CD4-positive, alpha-beta T cell treated with Interleukin-2 at 100 ng/mL for 4 hours (primary cell): ENCODE measurements at regions not wholly inside any gene's neighbourhood (a gene's known extent, or its start where the extent isn't known, plus 50 kb on each side); places are given as distances from the start of the nearest gene placed in this dataset.

Experiments used
- DNase-seq: peaks from one replicate; pipeline ENCODE4 v3.0.0-alpha.2; 2020; ENCODE audit warnings: low spot score

GRCh38 chr1:37242501-37242900 lies 208.2 kb upstream of the GRIK3 start:
- no peak for DNase-seq

GRCh38 chr1:37243368-37244082 lies 209.2 kb upstream of the GRIK3 start:
- no peak for DNase-seq

- no peak for DNase-seq
Measured at GRCh38 chr1:37244083-37244480, 209.8 kb upstream of the GRIK3 start.

GRCh38 chr1:37244815-37245214 lies 210.5 kb upstream of the GRIK3 start:
- no peak for DNase-seq

GRCh38 chr1:37246631-37247030 lies 212.3 kb upstream of the GRIK3 start:
- DNase-seq: no peak

GRCh38 chr1:37250371-37250770 lies 216.1 kb upstream of the GRIK3 start:
- DNase-seq: no peak

GRCh38 chr1:37255136-37255795 lies 219.1 kb upstream of the ZC3H12A start:
- DNase-seq: no peak

- no peak for DNase-seq
Measured at GRCh38 chr1:37255868-37256267, 218.5 kb upstream of the ZC3H12A start.

GRCh38 chr1:37257646-37258045 lies 216.7 kb upstream of the ZC3H12A start:
- no peak for DNase-seq

GRCh38 chr1:37258068-37258467 lies 216.3 kb upstream of the ZC3H12A start:
- no peak for DNase-seq

GRCh38 chr1:37259019-37259418 lies 215.4 kb upstream of the ZC3H12A start:
- no peak for DNase-seq

GRCh38 chr1:37261129-37261528 lies 213.3 kb upstream of the ZC3H12A start:
- DNase-seq: no peak

GRCh38 chr1:37262439-37263170 lies 211.8 kb upstream of the ZC3H12A start:
- DNase-seq: no peak

- DNase-seq: no peak
Measured at GRCh38 chr1:37265156-37265555, 209.2 kb upstream of the ZC3H12A start.

GRCh38 chr1:37265786-37266667 lies 208.4 kb upstream of the ZC3H12A start:
- DNase-seq: no peak

GRCh38 chr1:37267111-37267835 lies 207.1 kb upstream of the ZC3H12A start:
- DNase-seq: no peak

- DNase-seq: no peak
Measured at GRCh38 chr1:37270639-37271038, 203.7 kb upstream of the ZC3H12A start.

- no peak for DNase-seq
Measured at GRCh38 chr1:37272626-37273025, 201.8 kb upstream of the ZC3H12A start.

GRCh38 chr1:37274486-37274885 lies 199.9 kb upstream of the ZC3H12A start:
- no peak for DNase-seq

- no peak for DNase-seq
Measured at GRCh38 chr1:37274938-37275631, 199.3 kb upstream of the ZC3H12A start.

GRCh38 chr1:37277366-37277765 lies 197.0 kb upstream of the ZC3H12A start:
- no peak for DNase-seq
